ENCODE measurements at regions not wholly inside any gene's neighbourhood (a gene's known extent, or its start where the extent isn't known, plus 50 kb on each side); places are given as distances from the start of the nearest gene placed in this dataset.

DNA sequence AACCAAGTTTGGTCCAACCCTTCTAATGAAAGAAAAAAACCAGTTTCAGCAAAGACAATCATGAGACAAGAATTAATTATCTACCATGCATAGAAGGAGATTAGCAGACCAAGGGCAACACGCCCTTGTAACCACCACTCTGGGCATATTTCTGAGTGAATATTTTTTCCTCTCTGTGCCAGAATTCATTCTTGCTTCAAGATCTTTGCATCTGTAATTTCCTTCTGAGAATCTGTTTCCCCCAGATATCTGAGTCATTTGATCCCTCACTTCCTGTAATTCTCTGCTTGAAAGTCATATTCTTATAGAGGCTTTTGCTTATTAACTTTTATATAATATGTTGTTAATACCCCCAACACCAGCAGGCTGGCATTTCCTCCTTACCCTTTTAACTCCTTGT, 243.7 kb downstream of the SLC16A7 start:
- DNase-seq (ENCODE audit: low read depth, low spot score) = no peak

DNA sequence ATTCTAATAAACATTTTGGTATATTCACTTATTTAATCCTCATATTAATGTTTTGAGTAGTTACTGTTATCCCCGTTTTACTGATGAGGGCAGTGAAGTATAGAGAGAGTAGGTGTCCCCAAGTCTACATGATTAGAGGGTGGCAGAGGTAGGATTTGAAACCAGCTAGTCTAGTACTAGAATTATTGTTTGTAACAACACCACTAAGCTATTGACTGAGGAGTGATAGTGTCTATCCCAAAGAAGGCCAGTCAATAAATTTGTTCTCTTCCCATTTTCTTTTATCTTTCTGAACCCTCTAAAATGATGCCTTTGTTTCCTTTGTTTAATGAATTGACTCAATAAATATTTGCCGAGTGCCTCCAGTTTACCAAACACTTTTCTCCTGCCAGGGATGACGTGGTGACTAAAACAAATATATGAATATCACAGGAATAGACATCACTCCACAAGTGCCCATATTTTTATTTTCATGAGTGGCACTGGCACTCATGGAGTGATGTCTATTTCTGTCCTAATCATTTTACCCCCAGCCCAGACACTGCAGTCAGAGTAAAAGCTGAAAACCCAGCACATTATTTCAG, 247.5 kb downstream of the SLC16A7 start:
- DNase-seq (ENCODE audit: low read depth, low spot score) = no peak

DNA sequence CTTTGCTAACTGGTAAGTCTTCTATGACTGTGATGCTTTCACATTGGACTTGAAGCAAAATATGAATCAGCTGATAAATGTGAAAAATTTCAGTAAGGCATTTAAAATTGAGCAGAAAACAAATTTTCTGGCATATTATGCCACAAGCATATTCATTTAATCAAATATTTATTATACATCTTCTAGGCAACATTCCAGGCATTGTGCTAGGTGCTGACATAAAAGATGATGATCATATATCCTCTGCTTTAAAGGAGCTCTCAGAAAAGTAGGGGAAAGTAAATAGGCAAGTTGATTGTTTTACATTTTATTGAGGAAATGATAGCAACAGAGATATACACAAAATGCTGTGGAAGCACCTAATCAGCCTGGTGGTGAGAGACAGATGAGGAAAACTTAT, 248.9 kb downstream of the SLC16A7 start:
- DNase-seq (ENCODE audit: low read depth, low spot score) = no peak

DNA sequence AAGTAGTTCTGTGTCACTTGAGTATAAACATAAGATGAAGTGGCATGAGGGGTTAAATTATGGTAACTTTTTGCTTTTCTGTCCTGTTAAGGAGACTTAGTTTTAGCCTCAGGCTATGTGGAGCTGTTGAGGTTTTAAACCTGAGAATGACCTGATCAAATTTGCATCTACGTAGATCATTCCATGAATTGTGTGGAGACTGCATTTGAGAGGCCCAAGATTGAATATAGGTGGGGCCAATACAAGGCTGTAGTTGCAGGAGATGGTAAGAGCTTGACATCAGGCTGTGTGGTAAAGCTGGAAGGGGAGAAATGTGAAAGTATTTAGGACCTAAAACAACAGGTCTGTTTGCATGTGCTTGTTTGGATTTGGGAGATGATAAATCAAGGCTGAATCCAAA, 249.5 kb downstream of the SLC16A7 start:
- no peak for DNase-seq (ENCODE audit: low read depth, low spot score)

DNA sequence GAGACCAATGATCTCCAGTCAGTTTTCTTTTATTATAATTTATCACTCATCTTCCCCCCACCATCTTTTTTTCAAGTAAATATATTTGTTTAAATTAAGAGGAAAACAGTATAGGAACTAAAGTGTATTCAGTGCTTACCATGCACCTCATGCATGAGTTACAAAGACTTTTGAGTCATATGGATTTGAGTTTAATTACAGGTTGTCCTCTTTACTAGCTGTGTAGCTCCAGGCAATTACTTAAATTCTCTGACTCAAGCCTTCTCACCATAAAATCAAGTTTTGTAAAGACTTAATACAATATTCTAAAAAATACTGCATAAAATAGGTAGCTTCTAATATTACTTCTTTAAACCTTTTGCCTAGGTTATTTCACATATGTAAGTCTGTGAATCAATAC, 251.3 kb downstream of the SLC16A7 start:
- no peak for DNase-seq (ENCODE audit: low read depth, low spot score)

DNA sequence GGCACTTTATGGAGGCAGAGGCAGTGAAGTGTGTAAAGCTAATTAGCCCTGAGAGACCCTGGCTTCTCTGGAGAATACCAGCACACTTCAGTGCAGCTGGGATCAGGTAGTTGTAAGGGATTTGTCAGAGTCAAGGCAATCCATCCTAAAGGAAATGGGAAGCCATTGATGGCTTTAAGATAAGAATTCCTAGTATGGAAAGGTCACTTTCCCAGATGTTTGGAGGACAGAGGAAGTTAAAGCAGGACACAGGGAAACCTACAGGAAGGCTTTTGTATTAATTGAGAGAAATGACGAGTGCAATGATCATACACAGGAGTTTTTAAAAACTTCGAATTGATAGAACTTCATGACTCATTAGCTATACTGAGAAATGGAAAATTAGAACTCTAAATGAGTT, 254.4 kb downstream of the SLC16A7 start:
- no peak for DNase-seq (ENCODE audit: low read depth, low spot score)

DNA sequence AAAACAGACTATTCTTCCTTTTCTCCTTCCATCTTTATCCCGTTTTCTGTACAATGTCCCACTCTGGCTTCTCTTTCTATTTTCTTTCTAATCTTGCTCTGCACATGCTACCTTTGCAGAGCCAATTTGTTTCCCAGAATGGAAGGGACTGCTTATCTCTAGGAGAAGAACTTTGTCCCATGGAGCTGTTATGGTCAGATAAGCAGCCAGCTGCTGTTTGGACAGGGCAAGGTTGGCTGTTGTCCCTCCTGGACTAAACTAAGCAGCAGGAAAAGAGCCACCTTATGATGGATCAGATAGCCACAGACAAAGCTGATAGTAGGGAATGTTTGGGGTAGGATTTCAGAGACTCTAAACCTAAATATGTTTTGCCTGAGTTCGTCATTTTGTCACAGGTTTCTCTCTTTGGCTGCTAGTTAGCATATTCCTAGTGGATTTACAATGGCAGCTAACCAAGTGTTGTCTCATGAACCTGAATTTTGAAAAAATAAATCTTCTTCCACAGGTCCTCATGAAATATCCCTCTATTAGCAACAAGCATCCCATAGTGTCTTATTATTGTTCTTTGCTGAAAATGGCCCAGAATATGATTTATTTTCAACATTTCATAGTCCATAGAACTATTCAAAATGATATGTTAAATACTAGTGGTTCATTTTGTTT, 262.8 kb downstream of the SLC16A7 start:
- DNase-seq (ENCODE audit: low read depth, low spot score) = no peak

DNA sequence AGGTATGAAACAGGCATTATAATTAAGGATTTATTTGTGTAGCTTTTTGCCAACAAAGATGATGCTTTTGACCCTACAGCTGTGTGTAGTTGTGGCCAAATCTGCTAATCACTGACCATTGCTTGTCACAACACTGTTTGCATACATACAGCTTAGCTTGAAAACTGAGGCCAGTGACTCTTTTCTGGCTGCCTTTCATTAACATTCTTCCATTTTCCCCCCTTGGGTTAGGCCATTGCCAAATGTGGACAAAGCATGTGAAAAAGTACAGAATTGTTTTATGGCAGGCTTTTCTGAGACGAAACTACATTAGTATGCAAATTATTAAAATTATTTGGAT, 263.3 kb downstream of the SLC16A7 start:
- DNase-seq (ENCODE audit: low read depth, low spot score) = no peak

DNA sequence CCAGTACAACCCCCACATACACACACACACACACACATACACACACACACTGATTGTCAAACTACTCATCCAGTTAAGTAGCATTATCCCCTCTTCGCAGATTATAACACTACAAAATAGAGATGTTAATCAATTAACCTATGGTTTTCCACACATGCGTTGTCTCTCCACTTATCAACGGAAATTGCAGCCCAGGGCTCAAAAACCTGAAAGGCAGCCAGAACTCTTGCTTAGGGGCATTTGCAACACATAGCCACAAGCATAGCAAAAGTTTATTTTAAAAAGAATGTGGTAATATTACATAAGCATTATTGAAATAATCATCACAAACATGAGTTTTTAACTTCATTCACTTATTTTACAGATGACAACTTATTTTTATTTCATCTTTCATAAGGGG, 265.8 kb downstream of the SLC16A7 start:
- DNase-seq (ENCODE audit: low read depth, low spot score) = no peak

DNA sequence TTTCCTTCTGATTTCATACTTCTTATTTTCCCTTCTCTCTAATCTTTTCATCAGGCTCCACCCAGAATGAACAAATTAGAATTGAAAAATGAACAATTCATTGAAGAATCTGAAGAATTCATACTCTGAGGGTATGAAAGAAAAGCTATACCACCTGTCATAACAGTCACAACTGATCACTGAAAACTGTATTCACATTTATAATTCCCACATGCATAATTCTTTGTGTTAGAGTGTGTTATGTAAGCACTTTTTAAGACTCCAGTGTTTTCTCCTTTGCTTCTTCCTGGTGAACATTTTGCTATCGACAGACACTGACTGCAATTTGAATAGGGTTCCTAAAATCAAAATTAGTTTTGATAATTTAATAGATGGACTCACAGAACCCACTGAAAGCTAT, 271.2 kb downstream of the SLC16A7 start:
- no peak for DNase-seq (ENCODE audit: low read depth, low spot score)

DNA sequence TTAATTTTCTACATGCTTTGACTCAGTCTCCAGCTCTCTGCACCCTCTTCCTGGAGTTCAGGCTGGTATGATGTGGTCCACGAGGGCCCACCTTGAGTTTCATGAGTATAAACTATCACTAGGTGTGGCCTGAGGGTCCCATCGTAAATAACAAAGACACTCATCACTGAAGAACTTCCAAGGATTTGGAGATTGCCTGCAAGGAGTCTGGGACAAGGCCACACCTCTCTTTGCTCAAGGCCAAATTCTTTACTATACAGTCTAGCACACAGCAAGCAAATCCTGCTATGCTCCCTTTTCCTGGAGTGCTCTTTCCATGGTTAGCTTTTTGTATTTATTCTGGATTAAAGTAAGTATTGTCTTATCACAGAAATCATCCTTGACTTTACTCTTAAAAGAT, 271.9 kb downstream of the SLC16A7 start:
- DNase-seq (ENCODE audit: low read depth, low spot score) = no peak

DNA sequence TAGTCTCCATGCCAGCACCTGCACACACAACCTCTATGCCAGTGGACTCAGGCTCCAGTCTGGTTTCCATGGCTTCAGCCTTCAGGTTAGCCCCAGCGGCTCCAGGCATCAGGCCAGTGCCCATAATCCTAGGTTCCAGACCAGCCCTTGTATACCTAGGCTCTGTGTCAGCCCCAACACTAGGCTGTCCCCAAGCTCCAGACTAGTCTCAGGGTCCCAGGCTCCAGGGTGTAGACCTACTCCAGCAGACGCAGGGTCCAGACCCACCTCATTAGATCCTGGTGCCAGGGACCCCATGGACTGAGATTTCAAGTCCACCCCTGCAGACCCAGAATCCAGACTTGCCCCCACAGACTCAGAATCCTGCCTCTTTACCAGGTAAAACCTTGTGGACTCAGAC, 275.9 kb downstream of the SLC16A7 start:
- DNase-seq (ENCODE audit: low read depth, low spot score) = no peak

DNA sequence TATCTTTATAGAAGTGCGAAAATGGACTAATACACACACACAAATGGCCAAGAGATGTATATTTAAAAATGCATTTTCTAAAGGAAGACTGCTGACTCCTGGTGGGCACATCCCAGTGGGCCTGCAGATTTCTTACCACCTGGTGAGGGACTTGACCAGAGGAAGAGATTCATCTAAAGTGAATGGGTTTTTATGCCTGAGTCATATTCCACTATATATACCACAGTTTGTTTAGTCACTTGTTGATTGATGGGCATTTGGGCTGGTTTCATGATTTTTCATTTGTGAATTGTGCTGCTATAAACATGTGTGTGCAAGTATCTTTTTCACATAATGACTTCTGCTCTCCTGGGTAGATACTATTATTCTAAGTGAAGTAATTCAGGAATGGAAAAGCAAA, 277.3 kb downstream of the SLC16A7 start:
- DNase-seq (ENCODE audit: low read depth, low spot score) = no peak

DNA sequence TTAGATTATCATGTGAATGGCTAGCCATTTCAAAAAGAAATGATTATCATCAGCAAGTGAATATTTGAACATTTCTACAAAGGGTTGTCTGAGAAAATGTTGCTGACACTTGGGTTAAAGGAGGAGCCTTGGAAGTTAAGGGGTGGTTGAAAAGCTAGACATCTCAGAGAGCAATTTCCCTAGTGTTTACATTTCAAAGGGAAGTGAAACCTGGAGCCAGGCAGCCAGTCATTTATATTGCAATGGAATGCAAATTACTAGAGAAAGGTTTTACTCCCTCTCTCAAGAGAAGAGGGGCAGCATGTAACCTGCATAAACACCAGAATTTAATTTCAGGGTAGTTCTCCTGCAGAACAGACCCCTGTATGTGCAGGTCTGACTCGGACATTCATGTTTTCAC, 279.0 kb downstream of the SLC16A7 start:
- no peak for DNase-seq (ENCODE audit: low read depth, low spot score)

DNA sequence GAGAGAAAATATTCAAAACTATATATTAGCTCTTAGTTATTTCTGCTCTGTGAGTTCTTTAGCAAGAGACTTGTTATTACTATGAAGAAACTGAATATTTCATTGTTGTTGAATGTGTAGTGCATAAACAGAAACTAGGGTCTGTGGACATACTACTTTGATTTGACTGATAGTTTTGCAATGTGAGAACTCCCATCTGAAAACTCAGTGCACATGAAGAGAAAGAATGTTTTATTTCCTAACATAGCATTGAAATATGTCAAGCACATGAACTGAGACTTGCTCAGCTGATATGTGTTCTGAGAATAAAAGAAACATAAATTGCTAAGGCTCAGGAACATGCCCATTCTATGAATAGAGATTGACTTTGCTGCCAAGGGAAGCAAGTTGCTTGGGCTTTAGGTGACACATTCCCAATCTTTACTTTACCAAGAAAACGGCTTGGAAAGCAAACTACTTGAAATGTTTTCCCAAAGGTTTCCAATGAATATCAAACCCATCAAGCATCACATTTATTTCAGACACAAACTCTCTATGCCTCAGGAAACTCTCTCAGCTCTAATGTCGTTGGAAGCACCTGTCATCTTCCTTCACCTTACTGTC, 290.4 kb downstream of the SLC16A7 start:
- DNase-seq (ENCODE audit: low read depth, low spot score) = no peak

DNA sequence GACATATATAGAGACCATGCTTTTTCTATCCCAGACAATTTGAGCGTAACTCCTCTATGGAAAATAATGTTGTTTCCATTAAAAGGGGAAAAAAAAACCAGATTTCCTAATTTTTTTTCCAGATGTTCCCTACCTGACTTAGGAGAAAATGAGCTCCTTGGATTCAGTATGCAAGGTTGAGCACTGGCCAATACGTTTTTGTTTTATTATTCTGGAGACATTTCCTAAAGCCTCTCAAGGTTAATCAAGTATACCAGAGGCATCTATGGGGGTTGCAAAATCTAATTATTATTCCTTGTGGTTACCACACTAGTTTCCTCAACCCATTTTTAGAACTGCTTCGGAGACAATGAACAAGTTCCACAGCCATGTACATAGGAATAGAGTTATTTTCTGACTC, 291.3 kb downstream of the SLC16A7 start:
- DNase-seq (ENCODE audit: low read depth, low spot score) = no peak

DNA sequence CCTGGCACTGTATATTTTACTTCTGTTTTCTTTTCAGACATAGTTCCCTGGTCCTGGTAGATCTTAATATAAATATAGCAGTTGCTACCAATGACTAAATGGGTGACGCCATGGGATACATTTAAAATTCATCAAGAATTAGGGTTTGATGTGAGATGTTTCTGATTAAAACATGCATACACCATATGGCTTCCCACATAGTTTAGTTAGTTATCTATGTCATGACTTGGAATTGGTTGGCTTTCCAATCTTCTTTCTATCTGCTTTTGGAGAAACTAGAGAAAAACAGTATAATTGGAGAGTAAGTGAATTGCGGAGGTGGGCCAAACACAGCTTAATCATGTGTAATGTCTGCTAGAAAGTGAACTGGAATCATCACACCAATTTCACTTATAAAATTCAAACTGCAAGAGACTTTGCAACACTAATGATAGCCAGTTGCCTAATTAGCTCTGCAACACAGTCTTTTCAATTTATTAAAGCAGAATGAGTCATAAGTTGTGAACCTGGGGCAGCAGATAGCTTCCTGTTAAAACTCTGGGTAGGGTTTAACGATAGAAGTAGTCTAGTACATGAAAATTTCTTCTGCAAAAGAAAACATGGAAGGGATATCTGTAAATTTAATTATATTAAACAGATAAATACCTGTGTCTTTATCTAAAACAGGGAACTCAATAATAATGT, 295.2 kb downstream of the SLC16A7 start:
- no peak for DNase-seq (ENCODE audit: low read depth, low spot score)

DNA sequence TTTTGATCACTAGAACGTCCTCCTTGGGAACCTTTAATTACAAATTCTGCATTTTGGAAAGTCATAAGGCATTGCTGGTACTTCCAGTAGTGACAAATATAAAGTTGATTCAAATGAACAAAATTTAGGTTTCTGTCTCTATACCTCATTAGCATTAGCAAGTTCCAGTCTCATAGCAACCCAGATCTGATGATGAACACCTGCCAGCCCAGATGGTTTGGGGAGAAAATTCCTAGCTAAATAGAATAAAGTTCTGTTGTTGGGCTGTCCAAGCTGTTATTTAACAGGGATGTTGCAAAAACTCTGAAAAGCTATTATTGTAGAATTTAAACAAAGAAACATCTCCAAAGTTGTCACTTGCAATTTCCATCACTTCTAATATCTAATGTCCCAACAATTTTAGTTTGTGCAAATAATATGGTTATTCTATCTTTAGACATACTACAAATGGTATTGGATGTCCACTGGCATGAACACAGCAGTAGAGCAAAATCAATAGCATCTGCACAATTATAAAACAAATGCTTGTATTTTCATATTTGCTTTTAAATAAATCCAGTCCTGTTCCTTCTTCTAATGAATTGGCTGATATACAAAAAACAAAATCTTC, 299.4 kb downstream of the SLC16A7 start:
- no peak for DNase-seq (ENCODE audit: low read depth, low spot score)

DNA sequence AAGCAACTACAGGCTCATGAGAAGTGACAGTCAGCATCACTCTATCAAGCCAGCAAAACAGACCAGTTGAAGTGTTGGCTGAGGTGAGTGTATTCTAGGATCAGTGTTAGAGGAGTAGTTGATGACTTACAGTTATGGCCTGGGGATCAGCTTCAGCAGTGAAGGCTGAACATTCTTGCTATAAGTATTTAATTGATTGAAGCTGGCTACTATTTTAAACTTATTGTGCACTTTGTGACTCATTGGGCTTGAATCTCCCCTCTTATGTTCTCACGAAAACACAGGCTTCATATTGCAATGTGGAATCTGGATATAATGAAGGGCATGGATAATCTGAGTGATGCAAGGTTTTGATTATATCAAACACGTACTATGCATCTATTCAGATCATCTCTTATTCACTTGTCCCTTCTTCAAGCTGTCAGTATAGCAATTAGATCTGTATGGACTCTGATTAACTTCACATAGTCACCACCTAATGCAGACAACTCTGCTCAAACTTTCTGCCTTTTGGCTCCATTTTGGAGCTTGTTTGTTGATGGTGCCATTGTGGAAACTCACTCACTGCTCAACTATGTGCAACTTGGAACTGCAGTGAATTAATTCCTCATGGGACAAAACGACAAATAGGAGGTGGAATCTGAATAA, 309.2 kb downstream of the SLC16A7 start:
- DNase-seq (ENCODE audit: low read depth, low spot score) = no peak

DNA sequence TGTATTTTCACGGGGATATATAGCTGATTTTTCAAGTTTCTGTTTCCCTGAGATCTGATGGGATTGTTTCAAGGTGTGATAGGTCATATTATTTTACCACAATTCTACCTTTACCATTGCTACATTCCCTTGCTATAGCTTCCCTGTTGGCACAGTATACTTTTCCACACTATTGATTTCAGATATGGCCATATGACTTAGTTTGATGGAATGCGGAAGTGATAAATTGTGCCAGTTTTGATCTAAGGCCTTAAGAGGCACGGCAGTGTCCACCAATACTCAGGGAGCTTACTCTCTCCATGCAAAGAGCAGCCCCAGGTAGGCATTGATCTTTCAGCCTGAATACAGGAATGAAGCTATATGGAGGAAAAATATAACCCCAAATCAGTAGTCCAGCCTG, 315.7 kb downstream of the SLC16A7 start:
- no peak for DNase-seq (ENCODE audit: low read depth, low spot score)

DNA sequence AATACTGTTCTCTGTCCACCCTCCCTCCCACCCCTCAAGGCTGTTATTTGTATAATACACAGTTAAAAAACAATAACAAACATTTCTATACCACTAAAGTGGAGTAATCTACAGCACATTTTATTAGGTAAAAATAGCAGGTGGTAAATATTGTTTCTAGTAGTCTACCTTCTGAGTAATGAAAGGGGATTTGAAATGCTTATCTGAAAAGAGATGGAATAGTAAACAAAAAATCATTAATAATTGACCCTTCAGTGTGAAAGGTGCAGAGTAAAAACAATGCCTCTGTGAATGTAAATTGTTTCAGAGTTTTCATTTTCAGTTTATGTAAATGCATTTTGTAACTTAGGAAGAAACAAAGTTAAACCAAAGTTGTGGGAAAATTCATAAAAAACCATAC, 321.2 kb downstream of the SLC16A7 start:
- no peak for DNase-seq (ENCODE audit: low read depth, low spot score)

DNA sequence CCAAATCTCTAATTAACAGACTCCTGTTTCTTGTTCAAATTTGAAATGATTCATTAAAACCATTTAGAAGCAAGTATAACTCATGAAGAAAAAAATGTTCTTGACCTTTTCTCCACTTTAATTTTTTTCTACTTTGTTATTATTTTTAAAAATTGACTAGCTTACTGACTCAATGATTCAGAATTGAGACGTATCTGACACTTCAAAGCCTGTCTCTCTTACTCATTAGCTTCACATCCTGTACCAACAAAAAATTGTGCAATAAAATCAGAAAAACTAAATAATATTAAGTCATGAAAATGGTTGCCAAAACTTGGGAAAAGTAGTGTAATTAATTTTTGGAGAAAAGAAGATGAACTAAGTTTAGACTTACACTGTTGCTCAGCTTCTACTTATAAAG, 331.2 kb downstream of the SLC16A7 start:
- DNase-seq (ENCODE audit: low read depth, low spot score) = no peak
